CD4-positive, alpha-beta T cell (primary cell): ENCODE measurements at regions not wholly inside any gene's neighbourhood (a gene's known extent, or its start where the extent isn't known, plus 50 kb on each side); places are given as distances from the start of the nearest gene placed in this dataset.

Source experiments
- ATAC-seq: fragments of 200-7000 bp; cut with Tn5 transposase; one replicate; pipeline ENCODE4 v1.10.0; 2022; ENCODE audit warnings: mild to moderate bottlenecking; ENCODE audit not compliant: poor library complexity
- CTCF ChIA-PET: fragments of 350-600 bp; sonication (Branson Sonifier 250); formaldehyde crosslinking; loops from one replicate; lab custom pipeline; 2021; ENCODE audit warnings: antibody characterized with exemption, inconsistent platforms; lab: Charles Lee
- POLR2A ChIA-PET: fragments of 350-600 bp; sonication (Branson Sonifier 250); formaldehyde crosslinking; loops from one replicate; lab custom pipeline; 2021; ENCODE audit warnings: antibody characterized with exemption, inconsistent platforms; lab: Charles Lee
- DNase-seq, 14 experiments: peaks; one replicate each; pipeline ENCODE4 v3.0.0-alpha.2; 2013 to 2020; ENCODE audit warnings: mixed read lengths in 2 of 14
- H3K27ac ChIP-seq, 2 donors: one replicate each; pipeline versions ENCODE4 v1.5.1 to v1.7.0; 2013; ENCODE audit warnings: low read length in 2 of 2, low read depth in 1 of 2, mild to moderate bottlenecking in 1 of 2
- H3K27me3 ChIP-seq, 2 experiments: 1 replicate in 1 of 2; 2 replicates in 1 of 2; pipeline versions ENCODE4 v1.6.1 to v1.7.0; 2013; ENCODE audit warnings: low read length in 2 of 2, control low read depth in 1 of 2, mild to moderate bottlenecking in 1 of 2, moderate library complexity in 1 of 2; ENCODE audit not compliant: insufficient read depth in 2 of 2, control insufficient read depth in 1 of 2
- H3K36me3 ChIP-seq: one replicate; pipeline ENCODE4 v1.6.1; 2013; ENCODE audit warnings: low read length, control low read depth; ENCODE audit not compliant: insufficient read depth
- H3K4me1 ChIP-seq: one replicate; pipeline ENCODE4 v1.6.1; 2013; ENCODE audit warnings: low read length, control low read depth; ENCODE audit not compliant: insufficient read depth
- H3K4me3 ChIP-seq: one replicate; pipeline ENCODE4 v1.5.1; 2013; ENCODE audit warnings: mild to moderate bottlenecking, low read length, moderate library complexity
- H3K9me3 ChIP-seq, 2 experiments: 1 replicate in 1 of 2; 2 replicates in 1 of 2; pipeline versions ENCODE4 v1.6.1 to v1.7.0; 2013; ENCODE audit warnings: low read length in 2 of 2, mild to moderate bottlenecking in 2 of 2, control low read depth in 1 of 2, moderate library complexity in 1 of 2; ENCODE audit not compliant: control insufficient read depth in 1 of 2, insufficient read depth in 1 of 2
- H3K27ac Mint-ChIP-seq: one replicate; pipeline ENCODE4 v1.8.0; 2020; ENCODE audit warnings: mixed read lengths
- H3K27me3 Mint-ChIP-seq: one replicate; pipeline ENCODE4 v1.8.0; 2021; ENCODE audit warnings: mixed read lengths
- H3K36me3 Mint-ChIP-seq: one replicate; pipeline ENCODE4 v1.8.0; 2021; ENCODE audit warnings: low read depth, mixed read lengths
- H3K4me1 Mint-ChIP-seq: one replicate; pipeline ENCODE4 v1.8.0; 2021; ENCODE audit warnings: low read depth, mixed read lengths
- H3K4me3 Mint-ChIP-seq: one replicate; pipeline ENCODE4 v1.8.0; 2020; ENCODE audit warnings: mild to moderate bottlenecking, mixed read lengths
- H3K9me3 Mint-ChIP-seq: one replicate; pipeline ENCODE4 v1.8.0; 2020; ENCODE audit warnings: mixed read lengths
- CTCF ChIP-seq: fragments of 200-600 bp; IDR thresholded peaks from one replicate; pipeline ENCODE4 v1.8.0; 2022; ENCODE audit warnings: antibody characterized with exemption, mild to moderate bottlenecking
- intact Hi-C, 2 experiments: fragments of 100-400 bp; cut with DNase I in 1 of 2; cut with micrococcal nuclease in 1 of 2; formaldehyde crosslinking; loops; one replicate each; pipeline versions ENCODE4 v1.15.1 to v1.9.0; 2023 to 2025; cut with DNase I, micrococcal nuclease

DNA sequence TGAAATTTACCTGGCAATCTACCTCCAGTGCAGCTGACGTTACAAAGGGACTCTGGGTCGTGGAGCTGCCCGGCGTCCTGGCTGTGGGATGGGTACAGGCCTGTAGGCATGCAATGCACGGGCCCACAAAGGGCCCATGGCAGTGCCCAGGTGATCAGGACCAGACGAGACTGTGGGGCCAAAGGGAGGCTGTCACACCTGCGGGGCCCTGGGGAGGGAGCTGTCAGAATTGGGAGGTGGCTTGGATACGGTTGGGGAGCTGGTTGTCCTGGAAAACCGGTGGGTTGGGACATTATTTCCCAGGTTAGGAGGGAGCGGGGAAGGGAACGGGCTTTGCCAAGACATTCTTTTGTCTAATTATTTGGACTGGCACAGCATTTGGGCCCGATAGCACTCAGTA is 958.5 kb downstream of the BRD1 start:
- ATAC-seq, result no peak
- no peaks in the 10 kb centered on the region for H3K4me1 ChIP-seq
- Mint-ChIP-seq H3K27ac (no peak overlapping the region), H3K4me1 (no peaks in the 10 kb centered on the region), H3K4me3 (no peak overlapping the region), H3K9me3 (peaks cover 2% of the 10 kb centered on the region), H3K27me3 (peaks cover 14% of the 10 kb centered on the region), H3K36me3 (no peaks in the 10 kb centered on the region)
- ChIA-PET POLR2A (no interaction called here), CTCF (no interaction called here)
- DNase-seq, result no peak
- no peak overlapping the region for H3K27ac ChIP-seq
- H3K27me3 ChIP-seq, result peaks cover 0 to 4% of the 10 kb centered on the region in 2 experiments
- no peak for TF ChIP-seq CTCF
- no peak overlapping the region for H3K4me3 ChIP-seq
- no peaks in the 10 kb centered on the region for H3K36me3 ChIP-seq
- intact Hi-C loops, result no loop called here
- peaks cover 0 to 23% of the 10 kb centered on the region in 2 experiments for H3K9me3 ChIP-seq

- ATAC-seq, result no peak
- H3K9me3 ChIP-seq, result peaks cover 0 to 23% of the 10 kb centered on the region in 2 experiments
- Mint-ChIP-seq H3K36me3 (no peaks in the 10 kb centered on the region), H3K27me3 (peaks cover 14% of the 10 kb centered on the region), H3K27ac (no peak overlapping the region), H3K4me1 (no peaks in the 10 kb centered on the region), H3K9me3 (peaks cover 2% of the 10 kb centered on the region), H3K4me3 (no peak overlapping the region)
- POLR2A ChIA-PET, result no interaction called here
- TF ChIP-seq CTCF, result no peak
- H3K4me3 ChIP-seq, result no peak overlapping the region
- no peak overlapping the region for H3K27ac ChIP-seq
- no peaks in the 10 kb centered on the region for H3K36me3 ChIP-seq
- intact Hi-C loops, result no loop called here
- no peaks in the 10 kb centered on the region for H3K4me1 ChIP-seq
- H3K27me3 ChIP-seq, result peaks cover 0 to 4% of the 10 kb centered on the region in 2 experiments
- CTCF ChIA-PET, result no interaction called here
- DNase-seq, result no peak
Measured at GRCh38 chr22:48868554-48868953, 959.1 kb downstream of the BRD1 start.

- CTCF ChIA-PET, result no interaction called here
- peaks cover 0 to 4% of the 10 kb centered on the region in 2 experiments for H3K27me3 ChIP-seq
- TF ChIP-seq CTCF, result no peak
- intact Hi-C loops, result no loop called here
- no peak for DNase-seq
- H3K27ac Mint-ChIP-seq, result no peak overlapping the region
- H3K27ac ChIP-seq, result no peak overlapping the region
- H3K36me3 ChIP-seq, result no peaks in the 10 kb centered on the region
- no peaks in the 10 kb centered on the region for H3K4me1 ChIP-seq
- H3K4me3 Mint-ChIP-seq, result no peak overlapping the region
- H3K27me3 Mint-ChIP-seq, result peaks cover 12% of the 10 kb centered on the region
- peaks cover 0 to 23% of the 10 kb centered on the region in 2 experiments for H3K9me3 ChIP-seq
- no peak for ATAC-seq
- POLR2A ChIA-PET, result no interaction called here
- H3K9me3 Mint-ChIP-seq, result peaks cover 2% of the 10 kb centered on the region
- H3K4me3 ChIP-seq, result no peak overlapping the region
- no peaks in the 10 kb centered on the region for H3K4me1 Mint-ChIP-seq
- no peaks in the 10 kb centered on the region for H3K36me3 Mint-ChIP-seq
Measured at GRCh38 chr22:48867891-48868290, 959.8 kb downstream of the BRD1 start.
